ENCODE measurements at regions not wholly inside any gene's neighbourhood (a gene's known extent, or its start where the extent isn't known, plus 50 kb on each side); places are given as distances from the start of the nearest gene placed in this dataset.

GRCh38 chr15:53457479-53457878 lies 302.0 kb downstream of the WDR72 start:
- Histone ChIP-seq H3K4me3 (replicated peaks; ENCODE audit: insufficient read depth, low read length) (no peak overlapping the region), H3K27ac (replicated peaks) (no peak overlapping the region), H3K27me3 (ENCODE audit: insufficient read depth, poor library complexity, severe bottlenecking) (no peaks in the 10 kb centered on the region)
- DNase-seq (ENCODE audit: low read depth in 1 of 2, low spot score in 1 of 2), result no peak
- no peak for TF ChIP-seq GABPA (IDR thresholded peaks at IDR 0.05; ENCODE audit: low read depth)
- no peak for TF ChIP-seq POLR2AphosphoS5 (IDR thresholded peaks at IDR 0.05; ENCODE audit: low read depth)
- no peak for TF ChIP-seq SPI1 (IDR thresholded peaks at IDR 0.05; ENCODE audit: borderline replicate concordance, low read depth)
- no peak for TF ChIP-seq REST (IDR thresholded peaks at IDR 0.05; ENCODE audit: insufficient replicate concordance, low read depth)
- TF ChIP-seq CTCF (IDR thresholded peaks at IDR 0.05; ENCODE audit: insufficient read depth, low read length), result no peak

- H3K27me3 ChIP-seq (ENCODE audit: insufficient read depth, poor library complexity, severe bottlenecking), result no peaks in the 10 kb centered on the region
- TF ChIP-seq GABPA (IDR thresholded peaks at IDR 0.05; ENCODE audit: low read depth) (no peak), SPI1 (IDR thresholded peaks at IDR 0.05; ENCODE audit: borderline replicate concordance, low read depth) (no peak), CTCF (IDR thresholded peaks at IDR 0.05; ENCODE audit: insufficient read depth, low read length) (no peak), REST (IDR thresholded peaks at IDR 0.05; ENCODE audit: insufficient replicate concordance, low read depth) (no peak), POLR2AphosphoS5 (IDR thresholded peaks at IDR 0.05; ENCODE audit: low read depth) (no peak)
- H3K4me3 ChIP-seq (replicated peaks; ENCODE audit: insufficient read depth, low read length), result no peak overlapping the region
- no peak for DNase-seq (ENCODE audit: low read depth in 1 of 2, low spot score in 1 of 2)
- H3K27ac ChIP-seq (replicated peaks), result no peak overlapping the region
These were observed 304.4 kb downstream of the WDR72 start for GRCh38 chr15:53454843-53455721.

DNA sequence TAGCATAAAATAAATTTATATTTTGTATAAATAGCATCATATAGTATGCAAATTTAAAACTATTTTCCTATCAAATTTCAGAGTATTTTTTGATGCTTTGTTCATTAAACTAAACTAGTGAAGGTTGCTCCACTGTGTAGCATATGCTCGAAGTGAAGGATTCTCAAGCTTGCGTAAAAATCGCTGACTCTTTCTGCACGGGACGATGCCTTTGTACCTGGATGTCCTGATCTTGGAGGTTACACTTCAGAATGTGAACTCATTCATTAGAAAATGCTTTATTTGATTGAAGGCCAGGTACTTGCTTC lies 305.0 kb downstream of the WDR72 start:
- no peak overlapping the region for H3K27ac ChIP-seq (replicated peaks)
- DNase-seq (ENCODE audit: low read depth in 1 of 2, low spot score in 1 of 2), result no peak
- H3K4me3 ChIP-seq (replicated peaks; ENCODE audit: insufficient read depth, low read length), result no peak overlapping the region
- H3K27me3 ChIP-seq (ENCODE audit: insufficient read depth, poor library complexity, severe bottlenecking), result no peaks in the 10 kb centered on the region
- TF ChIP-seq CTCF (IDR thresholded peaks at IDR 0.05; ENCODE audit: insufficient read depth, low read length) (no peak), GABPA (IDR thresholded peaks at IDR 0.05; ENCODE audit: low read depth) (no peak), POLR2AphosphoS5 (IDR thresholded peaks at IDR 0.05; ENCODE audit: low read depth) (no peak), SPI1 (IDR thresholded peaks at IDR 0.05; ENCODE audit: borderline replicate concordance, low read depth) (no peak), REST (IDR thresholded peaks at IDR 0.05; ENCODE audit: insufficient replicate concordance, low read depth) (no peak)

Data from HL-60 (cell line).